ENCODE measurements at regions not wholly inside any gene's neighbourhood (a gene's known extent, or its start where the extent isn't known, plus 50 kb on each side); places are given as distances from the start of the nearest gene placed in this dataset.

DNA sequence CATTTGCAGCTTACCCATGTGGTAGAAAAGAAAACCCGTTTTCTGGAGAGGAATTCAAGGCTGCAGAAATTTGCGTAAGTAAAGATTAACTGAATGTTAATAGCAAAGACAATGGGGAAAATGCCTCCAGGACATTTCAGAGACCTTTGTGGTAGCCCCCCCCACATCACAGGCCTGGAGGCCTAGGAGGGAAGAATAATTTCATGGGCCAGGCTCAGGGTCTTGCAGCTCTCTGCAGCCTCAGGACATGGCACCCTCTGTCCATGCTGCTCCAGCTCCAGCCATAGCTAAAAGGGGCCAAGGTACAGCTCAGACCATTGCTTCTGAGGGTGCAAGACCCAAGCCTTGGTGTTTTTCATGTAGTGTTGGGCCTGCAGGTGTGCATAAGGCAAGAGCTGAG, 92.7 kb upstream of the ZNF678 start:
- H3K27me3 ChIP-seq, result peaks cover 0 to 19% (median 0%) of the 10 kb centered on the region in 3 donors
- H3K9me3 ChIP-seq, result no peaks in the 10 kb centered on the region
- H3K4me1 ChIP-seq, result no peaks in the 10 kb centered on the region
- no peak for TF ChIP-seq POLR2A (IDR thresholded peaks at IDR 0.05)
- no peak for TF ChIP-seq POLR2AphosphoS5 (IDR thresholded peaks at IDR 0.05)
- no peaks in the 10 kb centered on the region for H3K36me3 ChIP-seq
- H3K27ac ChIP-seq, result no peak overlapping the region
- H3K4me3 ChIP-seq, result no peak overlapping the region
- 93 to 97% methylated on average over 2 of the region's 2 CpGs for WGBS, 2 donors
- intact Hi-C loops (cut with DNase I), result no loop called here
- DNase-seq, result no peak

GRCh38 chr1:227469708-227470107, 93.6 kb upstream of the ZNF678 start:
- DNase-seq, result no peak
- TF ChIP-seq EP300 (IDR thresholded peaks at IDR 0.05), result no peak
- TF ChIP-seq POLR2AphosphoS5 (IDR thresholded peaks at IDR 0.05), result no peak
- no peak for TF ChIP-seq POLR2A (IDR thresholded peaks at IDR 0.05)
- TF ChIP-seq, protein P1, sequence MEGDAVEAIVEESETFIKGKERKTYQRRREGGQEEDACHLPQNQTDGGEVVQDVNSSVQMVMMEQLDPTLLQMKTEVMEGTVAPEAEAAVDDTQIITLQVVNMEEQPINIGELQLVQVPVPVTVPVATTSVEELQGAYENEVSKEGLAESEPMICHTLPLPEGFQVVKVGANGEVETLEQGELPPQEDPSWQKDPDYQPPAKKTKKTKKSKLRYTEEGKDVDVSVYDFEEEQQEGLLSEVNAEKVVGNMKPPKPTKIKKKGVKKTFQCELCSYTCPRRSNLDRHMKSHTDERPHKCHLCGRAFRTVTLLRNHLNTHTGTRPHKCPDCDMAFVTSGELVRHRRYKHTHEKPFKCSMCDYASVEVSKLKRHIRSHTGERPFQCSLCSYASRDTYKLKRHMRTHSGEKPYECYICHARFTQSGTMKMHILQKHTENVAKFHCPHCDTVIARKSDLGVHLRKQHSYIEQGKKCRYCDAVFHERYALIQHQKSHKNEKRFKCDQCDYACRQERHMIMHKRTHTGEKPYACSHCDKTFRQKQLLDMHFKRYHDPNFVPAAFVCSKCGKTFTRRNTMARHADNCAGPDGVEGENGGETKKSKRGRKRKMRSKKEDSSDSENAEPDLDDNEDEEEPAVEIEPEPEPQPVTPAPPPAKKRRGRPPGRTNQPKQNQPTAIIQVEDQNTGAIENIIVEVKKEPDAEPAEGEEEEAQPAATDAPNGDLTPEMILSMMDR (IDR thresholded peaks at IDR 0.05), result no peak
- intact Hi-C loops (cut with DNase I), result no loop called here

GRCh38 chr1:227466039-227466645, 97.2 kb upstream of the ZNF678 start:
- Histone ChIP-seq H3K27me3 (no peaks in the 10 kb centered on the region), H3K4me1 (no peaks in the 10 kb centered on the region), H3K9me3 (no peaks in the 10 kb centered on the region), H3K36me3 (no peaks in the 10 kb centered on the region), H3K27ac (no peak overlapping the region), H3K4me3 (no peak overlapping the region)
- WGBS, 2 donors, result 78 to 90% methylated on average over 5 of the region's 5 CpGs
- TF ChIP-seq POLR2A (IDR thresholded peaks at IDR 0.05) (no peak), POLR2AphosphoS5 (IDR thresholded peaks at IDR 0.05) (no peak)
- TF ChIP-seq, protein P1 (IDR thresholded peaks at IDR 0.05), result no peak
- intact Hi-C loops (cut with DNase I), result no loop called here
- no peak for DNase-seq

More at GRCh38 chr1:227469708-227470107, 93.6 kb upstream of the ZNF678 start:
- no peaks in the 10 kb centered on the region for H3K9me3 ChIP-seq
- H3K27ac ChIP-seq, result no peak overlapping the region
- WGBS, 2 donors, result 62 to 78% methylated on average over 3 of the region's 3 CpGs
- peaks cover 0 to 19% (median 0%) of the 10 kb centered on the region in 3 donors for H3K27me3 ChIP-seq
- no peak overlapping the region for H3K4me3 ChIP-seq
- no peaks in the 10 kb centered on the region for H3K36me3 ChIP-seq
- H3K4me1 ChIP-seq, result no peaks in the 10 kb centered on the region

DNA sequence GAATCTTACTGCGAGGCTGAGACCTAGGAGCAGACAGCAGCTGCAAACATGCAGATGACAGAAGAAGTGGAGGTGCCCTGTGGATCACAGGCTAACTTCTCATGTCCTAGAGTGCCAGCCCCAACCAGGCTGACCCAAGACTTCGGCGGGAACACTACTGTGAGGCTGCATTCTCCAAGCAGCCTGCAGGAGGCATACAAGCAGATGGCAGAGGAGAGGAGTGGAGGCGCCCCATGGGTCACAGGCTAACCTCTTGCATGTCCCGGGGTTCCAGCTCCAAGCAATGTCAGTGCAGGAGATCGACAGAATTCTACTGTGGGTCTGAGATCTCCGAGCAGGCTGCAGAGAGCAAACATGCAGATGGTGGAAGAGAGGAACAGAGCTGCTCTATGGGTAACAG, 98.1 kb upstream of the ZNF678 start:
- Histone ChIP-seq H3K27ac (no peak overlapping the region), H3K4me3 (no peak overlapping the region), H3K4me1 (no peaks in the 10 kb centered on the region), H3K27me3 (no peaks in the 10 kb centered on the region), H3K36me3 (no peaks in the 10 kb centered on the region), H3K9me3 (no peaks in the 10 kb centered on the region)
- DNase-seq, result no peak
- 80 to 81% methylated on average over 7 of the region's 7 CpGs for WGBS, 2 donors
- TF ChIP-seq POLR2AphosphoS5 (IDR thresholded peaks at IDR 0.05), result no peak
- no peak for TF ChIP-seq EP300 (IDR thresholded peaks at IDR 0.05)
- no peak for TF ChIP-seq POLR2A (IDR thresholded peaks at IDR 0.05)
- TF ChIP-seq, protein P1 (IDR thresholded peaks at IDR 0.05), result no peak
- intact Hi-C loops (cut with DNase I), result no loop called here

DNA sequence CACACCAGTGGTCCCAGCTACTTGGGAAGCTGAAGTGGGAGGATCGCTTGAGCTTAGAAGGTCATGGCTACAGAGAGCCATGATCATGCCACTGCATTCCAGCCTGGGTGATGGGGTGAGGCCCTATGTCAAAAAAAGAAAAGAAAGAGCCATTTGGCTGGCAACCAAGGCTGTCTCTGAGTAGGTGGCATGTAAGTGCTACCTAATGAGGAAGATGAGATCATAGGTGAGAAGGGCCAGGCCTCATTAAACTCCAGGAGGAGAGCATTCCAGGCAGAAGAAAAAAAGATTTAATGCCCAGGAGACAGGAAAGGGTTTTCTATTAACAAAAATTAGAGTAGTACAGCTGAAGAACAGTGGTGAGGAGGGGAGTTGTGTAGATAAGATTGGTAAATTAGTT, 103.4 kb upstream of the ZNF678 start:
- H3K36me3 ChIP-seq, result no peaks in the 10 kb centered on the region
- 58 to 91% methylated on average over 1 of the region's 1 CpG for WGBS, 2 donors
- intact Hi-C loops (cut with DNase I), result no loop called here
- no peak for DNase-seq
- H3K27me3 ChIP-seq, result no peaks in the 10 kb centered on the region
- no peaks in the 10 kb centered on the region for H3K4me1 ChIP-seq
- no peaks in the 10 kb centered on the region for H3K9me3 ChIP-seq
- H3K27ac ChIP-seq, result no peak overlapping the region
- TF ChIP-seq POLR2A (IDR thresholded peaks at IDR 0.05) (no peak), POLR2AphosphoS5 (IDR thresholded peaks at IDR 0.05) (no peak), EP300 (IDR thresholded peaks at IDR 0.05) (no peak)
- TF ChIP-seq, protein P1 (IDR thresholded peaks at IDR 0.05), result no peak
- no peak overlapping the region for H3K4me3 ChIP-seq

Data from sigmoid colon (tissue), 6 donors.